PFSK-1 (cell line): ENCODE measurements at regions not wholly inside any gene's neighbourhood (a gene's known extent, or its start where the extent isn't known, plus 50 kb on each side); places are given as distances from the start of the nearest gene placed in this dataset.

Experiments used
- FOXP2 ChIP-seq: optimal IDR thresholded peaks from 2 replicates; pipeline ENCODE3; 2011; ENCODE audit warnings: borderline replicate concordance, control low read depth, inconsistent platforms; ENCODE audit not compliant: insufficient read depth; ENCODE audit errors: extremely low read length, extremely low read depth
- POLR2AphosphoS5 ChIP-seq: IDR thresholded peaks from 2 replicates; pipeline ENCODE4 v1.6.1; 2012; ENCODE audit warnings: low read depth, mild to moderate bottlenecking, control low read depth, low read length, moderate library complexity
- REST ChIP-seq, 2 experiments: IDR thresholded peaks; 2 replicates each; pipeline versions ENCODE4 v1.6.1 to v1.8.0; 2011 to 2012; ENCODE audit warnings: low read depth in 2 of 2, low read length in 2 of 2, control low read depth in 1 of 2, inconsistent platforms in 1 of 2, mild to moderate bottlenecking in 1 of 2, moderate library complexity in 1 of 2; ENCODE audit not compliant: insufficient read depth in 1 of 2
- SIN3A ChIP-seq: IDR thresholded peaks from 2 replicates; pipeline ENCODE4 v1.6.1; 2012; ENCODE audit warnings: mild to moderate bottlenecking, low read length, moderate library complexity, borderline replicate concordance; ENCODE audit not compliant: insufficient read depth
- TAF1 ChIP-seq: IDR thresholded peaks from 2 replicates; pipeline ENCODE4 v1.6.1; 2012; ENCODE audit warnings: low read length, control low read depth, borderline replicate concordance; ENCODE audit not compliant: insufficient read depth

- TF ChIP-seq POLR2AphosphoS5 (no peak), REST (IDR thresholded peaks at IDR 0.05; ENCODE audit: insufficient read depth in 1 of 2, low read depth in 2 of 2, low read length in 2 of 2) (no peak), TAF1 (no peak), SIN3A (no peak), FOXP2 (no peak)
Observed at GRCh38 chr15:99481113-99481950, 84.5 kb upstream of the MEF2A start.
